Sigmoid colon (tissue), 4 donors: ENCODE measurements at regions not wholly inside any gene's neighbourhood (a gene's known extent, or its start where the extent isn't known, plus 50 kb on each side); places are given as distances from the start of the nearest gene placed in this dataset.

Experiments used
- EP300 ChIP-seq, 4 donors: sonication (generic); formaldehyde crosslinking; IDR thresholded peaks; one replicate each; pipeline ENCODE4 v1.6.1; 2017; ENCODE audit warnings: antibody characterized with exemption in 4 of 4
- POLR2A ChIP-seq, 2 donors: fragments of 450-650 bp; IDR thresholded peaks; one replicate each; pipeline ENCODE4 v1.6.1; 2016; ENCODE audit warnings: antibody characterized with exemption in 2 of 2, mild to moderate bottlenecking in 2 of 2, moderate library complexity in 2 of 2
- POLR2AphosphoS5 ChIP-seq, 4 donors: sonication (generic); formaldehyde crosslinking; IDR thresholded peaks; one replicate each; pipeline ENCODE4 v1.6.1; 2017; ENCODE audit warnings: antibody characterized with exemption in 4 of 4
- TF ChIP-seq, protein P1 (sequence below), 4 experiments: fragments of 450-650 bp in 3 of 4; fragments of 200-600 bp in 1 of 4; IDR thresholded peaks; one replicate each; pipeline ENCODE4 v1.5.1; 2016 to 2019; ENCODE audit warnings: antibody characterized with exemption in 4 of 4, mild to moderate bottlenecking in 3 of 4, moderate library complexity in 2 of 4

DNA sequence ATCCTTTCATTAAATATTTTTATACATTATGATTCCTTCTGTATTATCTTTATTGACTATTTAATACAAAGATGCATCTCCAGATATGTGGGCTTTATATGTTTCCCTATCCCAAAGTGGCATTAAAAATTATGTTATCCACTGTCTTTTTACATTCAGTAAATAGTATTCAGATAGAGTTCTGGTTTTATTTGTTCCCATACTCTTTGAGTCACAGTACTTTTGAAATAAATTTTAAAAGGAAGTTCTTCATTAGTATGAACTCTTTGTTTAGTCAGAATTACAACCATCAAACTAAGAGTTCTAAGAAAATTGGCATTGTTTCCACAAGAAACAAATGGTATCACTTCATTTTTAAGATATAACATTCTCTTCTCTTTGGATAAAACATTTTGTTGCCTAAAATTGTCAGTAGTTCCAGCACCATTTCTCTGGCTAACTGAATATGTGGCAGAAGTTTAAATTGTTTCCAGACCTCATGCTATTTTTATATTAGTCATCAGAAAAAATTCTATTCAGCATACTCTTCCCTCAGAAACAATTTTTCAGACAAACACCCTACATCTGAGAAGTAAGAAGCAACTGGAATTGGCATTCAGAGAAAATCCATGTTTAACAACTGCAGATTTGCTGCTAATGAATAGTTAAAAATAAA lies 88.5 kb upstream of the COL5A2 start:
- no peak for TF ChIP-seq POLR2A (IDR thresholded peaks at IDR 0.05)
- TF ChIP-seq, protein P1, sequence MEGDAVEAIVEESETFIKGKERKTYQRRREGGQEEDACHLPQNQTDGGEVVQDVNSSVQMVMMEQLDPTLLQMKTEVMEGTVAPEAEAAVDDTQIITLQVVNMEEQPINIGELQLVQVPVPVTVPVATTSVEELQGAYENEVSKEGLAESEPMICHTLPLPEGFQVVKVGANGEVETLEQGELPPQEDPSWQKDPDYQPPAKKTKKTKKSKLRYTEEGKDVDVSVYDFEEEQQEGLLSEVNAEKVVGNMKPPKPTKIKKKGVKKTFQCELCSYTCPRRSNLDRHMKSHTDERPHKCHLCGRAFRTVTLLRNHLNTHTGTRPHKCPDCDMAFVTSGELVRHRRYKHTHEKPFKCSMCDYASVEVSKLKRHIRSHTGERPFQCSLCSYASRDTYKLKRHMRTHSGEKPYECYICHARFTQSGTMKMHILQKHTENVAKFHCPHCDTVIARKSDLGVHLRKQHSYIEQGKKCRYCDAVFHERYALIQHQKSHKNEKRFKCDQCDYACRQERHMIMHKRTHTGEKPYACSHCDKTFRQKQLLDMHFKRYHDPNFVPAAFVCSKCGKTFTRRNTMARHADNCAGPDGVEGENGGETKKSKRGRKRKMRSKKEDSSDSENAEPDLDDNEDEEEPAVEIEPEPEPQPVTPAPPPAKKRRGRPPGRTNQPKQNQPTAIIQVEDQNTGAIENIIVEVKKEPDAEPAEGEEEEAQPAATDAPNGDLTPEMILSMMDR (IDR thresholded peaks at IDR 0.05), result no peak
- no peak for TF ChIP-seq POLR2AphosphoS5 (IDR thresholded peaks at IDR 0.05)
- TF ChIP-seq EP300 (IDR thresholded peaks at IDR 0.05), result no peak
